Keratinocyte (primary cell): ENCODE measurements at regions not wholly inside any gene's neighbourhood (a gene's known extent, or its start where the extent isn't known, plus 50 kb on each side); places are given as distances from the start of the nearest gene placed in this dataset.

Experiments used
- EZH2 ChIP-seq: IDR thresholded peaks from one replicate; pipeline ENCODE4 v1.6.1; 2012; ENCODE audit warnings: inconsistent platforms, mild to moderate bottlenecking, low read length, moderate library complexity
- TF ChIP-seq, protein P1 (sequence below), 3 experiments: IDR thresholded peaks in 1 of 3; conservative IDR thresholded peaks in 1 of 3; optimal IDR thresholded peaks in 1 of 3; 2 replicates in 2 of 3; 3 replicates in 1 of 3; pipeline versions ENCODE3 to v1.5.1; 2011; ENCODE audit warnings: low read length in 3 of 3, mild to moderate bottlenecking in 3 of 3, moderate library complexity in 2 of 3, control low read depth in 1 of 3, inconsistent platforms in 1 of 3; ENCODE audit not compliant: insufficient read depth in 2 of 3; ENCODE audit errors: extremely low read depth in 1 of 3

GRCh38 chr14:87060405-87060804 lies 932.6 kb downstream of the GALC start:
- TF ChIP-seq, protein P1, sequence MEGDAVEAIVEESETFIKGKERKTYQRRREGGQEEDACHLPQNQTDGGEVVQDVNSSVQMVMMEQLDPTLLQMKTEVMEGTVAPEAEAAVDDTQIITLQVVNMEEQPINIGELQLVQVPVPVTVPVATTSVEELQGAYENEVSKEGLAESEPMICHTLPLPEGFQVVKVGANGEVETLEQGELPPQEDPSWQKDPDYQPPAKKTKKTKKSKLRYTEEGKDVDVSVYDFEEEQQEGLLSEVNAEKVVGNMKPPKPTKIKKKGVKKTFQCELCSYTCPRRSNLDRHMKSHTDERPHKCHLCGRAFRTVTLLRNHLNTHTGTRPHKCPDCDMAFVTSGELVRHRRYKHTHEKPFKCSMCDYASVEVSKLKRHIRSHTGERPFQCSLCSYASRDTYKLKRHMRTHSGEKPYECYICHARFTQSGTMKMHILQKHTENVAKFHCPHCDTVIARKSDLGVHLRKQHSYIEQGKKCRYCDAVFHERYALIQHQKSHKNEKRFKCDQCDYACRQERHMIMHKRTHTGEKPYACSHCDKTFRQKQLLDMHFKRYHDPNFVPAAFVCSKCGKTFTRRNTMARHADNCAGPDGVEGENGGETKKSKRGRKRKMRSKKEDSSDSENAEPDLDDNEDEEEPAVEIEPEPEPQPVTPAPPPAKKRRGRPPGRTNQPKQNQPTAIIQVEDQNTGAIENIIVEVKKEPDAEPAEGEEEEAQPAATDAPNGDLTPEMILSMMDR (optimal IDR thresholded peaks at IDR 0.05 in 1 of 3, IDR thresholded peaks at IDR 0.05 in 1 of 3, conservative IDR thresholded peaks at IDR 0.05 in 1 of 3; ENCODE audit: extremely low read depth in 1 of 3, insufficient read depth in 2 of 3, low read length in 3 of 3) = no peak
- no peak for TF ChIP-seq EZH2
